ENCODE measurements at regions not wholly inside any gene's neighbourhood (a gene's known extent, or its start where the extent isn't known, plus 50 kb on each side); places are given as distances from the start of the nearest gene placed in this dataset.

DNA sequence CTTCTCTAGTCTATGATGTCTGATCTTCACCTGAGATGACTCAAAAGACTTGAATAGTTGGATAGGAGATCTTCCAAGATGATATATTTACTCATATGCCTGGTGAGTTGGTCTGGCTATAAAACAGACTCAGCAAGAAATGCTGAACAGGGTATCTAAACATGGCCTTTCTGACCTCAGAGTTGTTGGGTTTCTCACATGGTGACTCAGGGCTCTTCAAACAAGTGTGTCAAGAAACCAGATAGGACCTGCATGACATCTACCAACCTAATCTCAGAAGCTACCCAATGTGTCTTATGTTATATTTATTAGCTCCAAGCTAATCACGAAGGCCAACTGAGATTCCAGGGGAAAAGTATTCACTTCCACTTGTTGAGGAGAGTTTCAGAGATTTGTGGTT lies 1477.3 kb downstream of the CDH8 start:
- H3K27me3 Mint-ChIP-seq (ENCODE audit: insufficient read depth, low read depth, poor library complexity) = peaks cover 2% of the 10 kb centered on the region

More for the DNA sequence above, 1477.3 kb downstream of the CDH8 start:
- no peak overlapping the region for H3K4me3 ChIP-seq
- H3K36me3 ChIP-seq (ENCODE audit: insufficient read depth) = no peaks in the 10 kb centered on the region
- no peak overlapping the region for H2AFZ ChIP-seq
- no peak overlapping the region for H3K4me2 ChIP-seq
- H3K27me3 ChIP-seq (ENCODE audit: insufficient read depth) = no peaks in the 10 kb centered on the region
- H3K36me3 Mint-ChIP-seq (ENCODE audit: low read depth) = no peaks in the 10 kb centered on the region
- H4K20me1 ChIP-seq (replicated peaks; ENCODE audit: insufficient read depth) = no peaks in the 10 kb centered on the region
- TF ChIP-seq, protein P1, sequence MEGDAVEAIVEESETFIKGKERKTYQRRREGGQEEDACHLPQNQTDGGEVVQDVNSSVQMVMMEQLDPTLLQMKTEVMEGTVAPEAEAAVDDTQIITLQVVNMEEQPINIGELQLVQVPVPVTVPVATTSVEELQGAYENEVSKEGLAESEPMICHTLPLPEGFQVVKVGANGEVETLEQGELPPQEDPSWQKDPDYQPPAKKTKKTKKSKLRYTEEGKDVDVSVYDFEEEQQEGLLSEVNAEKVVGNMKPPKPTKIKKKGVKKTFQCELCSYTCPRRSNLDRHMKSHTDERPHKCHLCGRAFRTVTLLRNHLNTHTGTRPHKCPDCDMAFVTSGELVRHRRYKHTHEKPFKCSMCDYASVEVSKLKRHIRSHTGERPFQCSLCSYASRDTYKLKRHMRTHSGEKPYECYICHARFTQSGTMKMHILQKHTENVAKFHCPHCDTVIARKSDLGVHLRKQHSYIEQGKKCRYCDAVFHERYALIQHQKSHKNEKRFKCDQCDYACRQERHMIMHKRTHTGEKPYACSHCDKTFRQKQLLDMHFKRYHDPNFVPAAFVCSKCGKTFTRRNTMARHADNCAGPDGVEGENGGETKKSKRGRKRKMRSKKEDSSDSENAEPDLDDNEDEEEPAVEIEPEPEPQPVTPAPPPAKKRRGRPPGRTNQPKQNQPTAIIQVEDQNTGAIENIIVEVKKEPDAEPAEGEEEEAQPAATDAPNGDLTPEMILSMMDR (conservative IDR thresholded peaks at IDR 0.05; ENCODE audit: low read depth in 2 of 2) = no peak
- TF ChIP-seq STAT1 (IDR thresholded peaks at IDR 0.05; ENCODE audit: unreplicated experiment) (no peak), NANOG (IDR thresholded peaks at IDR 0.05; ENCODE audit: borderline replicate concordance) (no peak), EZH2 (IDR thresholded peaks at IDR 0.05; ENCODE audit: low read depth, unreplicated experiment) (no peak), JUNB (IDR thresholded peaks at IDR 0.05; ENCODE audit: unreplicated experiment) (no peak), POLR2AphosphoS5 (IDR thresholded peaks at IDR 0.05; ENCODE audit: low read depth) (no peak), ZNF331 (CRISPR knock-in tag; IDR thresholded peaks at IDR 0.05; ENCODE audit: low read depth) (no peak), ZNF114 (CRISPR knock-in tag; IDR thresholded peaks at IDR 0.05) (no peak), EZH2phosphoT487 (IDR thresholded peaks at IDR 0.05; ENCODE audit: unreplicated experiment) (no peak)
- TF ChIP-seq, protein P2, sequence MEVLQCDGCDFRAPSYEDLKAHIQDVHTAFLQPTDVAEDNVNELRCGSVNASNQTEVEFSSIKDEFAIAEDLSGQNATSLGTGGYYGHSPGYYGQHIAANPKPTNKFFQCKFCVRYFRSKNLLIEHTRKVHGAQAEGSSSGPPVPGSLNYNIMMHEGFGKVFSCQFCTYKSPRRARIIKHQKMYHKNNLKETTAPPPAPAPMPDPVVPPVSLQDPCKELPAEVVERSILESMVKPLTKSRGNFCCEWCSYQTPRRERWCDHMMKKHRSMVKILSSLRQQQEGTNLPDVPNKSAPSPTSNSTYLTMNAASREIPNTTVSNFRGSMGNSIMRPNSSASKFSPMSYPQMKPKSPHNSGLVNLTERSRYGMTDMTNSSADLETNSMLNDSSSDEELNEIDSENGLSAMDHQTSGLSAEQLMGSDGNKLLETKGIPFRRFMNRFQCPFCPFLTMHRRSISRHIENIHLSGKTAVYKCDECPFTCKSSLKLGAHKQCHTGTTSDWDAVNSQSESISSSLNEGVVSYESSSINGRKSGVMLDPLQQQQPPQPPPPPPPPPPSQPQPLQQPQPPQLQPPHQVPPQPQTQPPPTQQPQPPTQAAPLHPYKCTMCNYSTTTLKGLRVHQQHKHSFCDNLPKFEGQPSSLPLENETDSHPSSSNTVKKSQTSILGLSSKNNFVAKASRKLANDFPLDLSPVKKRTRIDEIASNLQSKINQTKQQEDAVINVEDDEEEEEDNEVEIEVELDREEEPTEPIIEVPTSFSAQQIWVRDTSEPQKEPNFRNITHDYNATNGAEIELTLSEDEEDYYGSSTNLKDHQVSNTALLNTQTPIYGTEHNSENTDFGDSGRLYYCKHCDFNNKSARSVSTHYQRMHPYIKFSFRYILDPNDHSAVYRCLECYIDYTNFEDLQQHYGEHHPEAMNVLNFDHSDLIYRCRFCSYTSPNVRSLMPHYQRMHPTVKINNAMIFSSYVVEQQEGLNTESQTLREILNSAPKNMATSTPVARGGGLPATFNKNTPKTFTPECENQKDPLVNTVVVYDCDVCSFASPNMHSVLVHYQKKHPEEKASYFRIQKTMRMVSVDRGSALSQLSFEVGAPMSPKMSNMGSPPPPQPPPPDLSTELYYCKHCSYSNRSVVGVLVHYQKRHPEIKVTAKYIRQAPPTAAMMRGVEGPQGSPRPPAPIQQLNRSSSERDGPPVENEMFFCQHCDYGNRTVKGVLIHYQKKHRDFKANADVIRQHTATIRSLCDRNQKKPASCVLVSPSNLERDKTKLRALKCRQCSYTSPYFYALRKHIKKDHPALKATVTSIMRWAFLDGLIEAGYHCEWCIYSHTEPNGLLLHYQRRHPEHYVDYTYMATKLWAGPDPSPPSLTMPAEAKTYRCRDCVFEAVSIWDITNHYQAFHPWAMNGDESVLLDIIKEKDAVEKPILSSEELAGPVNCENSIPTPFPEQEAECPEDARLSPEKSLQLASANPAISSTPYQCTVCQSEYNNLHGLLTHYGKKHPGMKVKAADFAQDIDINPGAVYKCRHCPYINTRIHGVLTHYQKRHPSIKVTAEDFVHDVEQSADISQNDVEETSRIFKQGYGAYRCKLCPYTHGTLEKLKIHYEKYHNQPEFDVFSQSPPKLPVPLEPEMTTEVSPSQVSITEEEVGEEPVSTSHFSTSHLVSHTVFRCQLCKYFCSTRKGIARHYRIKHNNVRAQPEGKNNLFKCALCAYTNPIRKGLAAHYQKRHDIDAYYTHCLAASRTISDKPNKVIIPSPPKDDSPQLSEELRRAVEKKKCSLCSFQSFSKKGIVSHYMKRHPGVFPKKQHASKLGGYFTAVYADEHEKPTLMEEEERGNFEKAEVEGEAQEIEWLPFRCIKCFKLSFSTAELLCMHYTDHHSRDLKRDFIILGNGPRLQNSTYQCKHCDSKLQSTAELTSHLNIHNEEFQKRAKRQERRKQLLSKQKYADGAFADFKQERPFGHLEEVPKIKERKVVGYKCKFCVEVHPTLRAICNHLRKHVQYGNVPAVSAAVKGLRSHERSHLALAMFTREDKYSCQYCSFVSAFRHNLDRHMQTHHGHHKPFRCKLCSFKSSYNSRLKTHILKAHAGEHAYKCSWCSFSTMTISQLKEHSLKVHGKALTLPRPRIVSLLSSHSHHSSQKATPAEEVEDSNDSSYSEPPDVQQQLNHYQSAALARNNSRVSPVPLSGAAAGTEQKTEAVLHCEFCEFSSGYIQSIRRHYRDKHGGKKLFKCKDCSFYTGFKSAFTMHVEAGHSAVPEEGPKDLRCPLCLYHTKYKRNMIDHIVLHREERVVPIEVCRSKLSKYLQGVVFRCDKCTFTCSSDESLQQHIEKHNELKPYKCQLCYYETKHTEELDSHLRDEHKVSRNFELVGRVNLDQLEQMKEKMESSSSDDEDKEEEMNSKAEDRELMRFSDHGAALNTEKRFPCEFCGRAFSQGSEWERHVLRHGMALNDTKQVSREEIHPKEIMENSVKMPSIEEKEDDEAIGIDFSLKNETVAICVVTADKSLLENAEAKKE (CRISPR knock-in tag; IDR thresholded peaks at IDR 0.05) = no peak
- TF ChIP-seq, protein P3, sequence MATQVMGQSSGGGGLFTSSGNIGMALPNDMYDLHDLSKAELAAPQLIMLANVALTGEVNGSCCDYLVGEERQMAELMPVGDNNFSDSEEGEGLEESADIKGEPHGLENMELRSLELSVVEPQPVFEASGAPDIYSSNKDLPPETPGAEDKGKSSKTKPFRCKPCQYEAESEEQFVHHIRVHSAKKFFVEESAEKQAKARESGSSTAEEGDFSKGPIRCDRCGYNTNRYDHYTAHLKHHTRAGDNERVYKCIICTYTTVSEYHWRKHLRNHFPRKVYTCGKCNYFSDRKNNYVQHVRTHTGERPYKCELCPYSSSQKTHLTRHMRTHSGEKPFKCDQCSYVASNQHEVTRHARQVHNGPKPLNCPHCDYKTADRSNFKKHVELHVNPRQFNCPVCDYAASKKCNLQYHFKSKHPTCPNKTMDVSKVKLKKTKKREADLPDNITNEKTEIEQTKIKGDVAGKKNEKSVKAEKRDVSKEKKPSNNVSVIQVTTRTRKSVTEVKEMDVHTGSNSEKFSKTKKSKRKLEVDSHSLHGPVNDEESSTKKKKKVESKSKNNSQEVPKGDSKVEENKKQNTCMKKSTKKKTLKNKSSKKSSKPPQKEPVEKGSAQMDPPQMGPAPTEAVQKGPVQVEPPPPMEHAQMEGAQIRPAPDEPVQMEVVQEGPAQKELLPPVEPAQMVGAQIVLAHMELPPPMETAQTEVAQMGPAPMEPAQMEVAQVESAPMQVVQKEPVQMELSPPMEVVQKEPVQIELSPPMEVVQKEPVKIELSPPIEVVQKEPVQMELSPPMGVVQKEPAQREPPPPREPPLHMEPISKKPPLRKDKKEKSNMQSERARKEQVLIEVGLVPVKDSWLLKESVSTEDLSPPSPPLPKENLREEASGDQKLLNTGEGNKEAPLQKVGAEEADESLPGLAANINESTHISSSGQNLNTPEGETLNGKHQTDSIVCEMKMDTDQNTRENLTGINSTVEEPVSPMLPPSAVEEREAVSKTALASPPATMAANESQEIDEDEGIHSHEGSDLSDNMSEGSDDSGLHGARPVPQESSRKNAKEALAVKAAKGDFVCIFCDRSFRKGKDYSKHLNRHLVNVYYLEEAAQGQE (IDR thresholded peaks at IDR 0.05; ENCODE audit: unreplicated experiment) = no peak
- no peak overlapping the region for H3K27ac ChIP-seq (ENCODE audit: low read depth)
- no peaks in the 10 kb centered on the region for H3F3A ChIP-seq (replicated peaks; ENCODE audit: low read depth)
- H3K27ac Mint-ChIP-seq = no peak overlapping the region
- H3K79me2 ChIP-seq (replicated peaks; ENCODE audit: insufficient read depth) = no peaks in the 10 kb centered on the region
- H3K4me1 ChIP-seq (ENCODE audit: insufficient read depth) = no peaks in the 10 kb centered on the region
- peaks cover 12% of the 10 kb centered on the region; the same call in 1 of the 2 replicates for H3K9me2 ChIP-seq (ENCODE audit: insufficient read depth)
- DNase-seq (ENCODE audit: low spot score) (no peak), ATAC-seq (no peak)
- no peaks in the 10 kb centered on the region for H3K9me3 Mint-ChIP-seq
- H3K4me3 Mint-ChIP-seq = no peak overlapping the region
- H3K4me1 Mint-ChIP-seq = no peaks in the 10 kb centered on the region
